Panc1 (cell line): ENCODE measurements at regions not wholly inside any gene's neighbourhood (a gene's known extent, or its start where the extent isn't known, plus 50 kb on each side); places are given as distances from the start of the nearest gene placed in this dataset.

Experiments used
- CTCF ChIP-seq: fragments of 450-650 bp; IDR thresholded peaks from 2 replicates; pipeline ENCODE4 v1.5.1; 2017; ENCODE audit warnings: mild to moderate bottlenecking
- POLR2AphosphoS5 ChIP-seq: IDR thresholded peaks from 2 replicates; pipeline ENCODE4 v1.6.1; 2012; ENCODE audit warnings: mild to moderate bottlenecking, low read depth, low read length, moderate library complexity
- REST ChIP-seq, 2 experiments: IDR thresholded peaks; 2 replicates each; pipeline ENCODE4 v1.6.1; 2011 to 2012; ENCODE audit warnings: low read depth in 2 of 2, control low read depth in 1 of 2, low read length in 1 of 2, mild to moderate bottlenecking in 1 of 2, moderate library complexity in 1 of 2; ENCODE audit not compliant: insufficient read depth in 1 of 2

DNA sequence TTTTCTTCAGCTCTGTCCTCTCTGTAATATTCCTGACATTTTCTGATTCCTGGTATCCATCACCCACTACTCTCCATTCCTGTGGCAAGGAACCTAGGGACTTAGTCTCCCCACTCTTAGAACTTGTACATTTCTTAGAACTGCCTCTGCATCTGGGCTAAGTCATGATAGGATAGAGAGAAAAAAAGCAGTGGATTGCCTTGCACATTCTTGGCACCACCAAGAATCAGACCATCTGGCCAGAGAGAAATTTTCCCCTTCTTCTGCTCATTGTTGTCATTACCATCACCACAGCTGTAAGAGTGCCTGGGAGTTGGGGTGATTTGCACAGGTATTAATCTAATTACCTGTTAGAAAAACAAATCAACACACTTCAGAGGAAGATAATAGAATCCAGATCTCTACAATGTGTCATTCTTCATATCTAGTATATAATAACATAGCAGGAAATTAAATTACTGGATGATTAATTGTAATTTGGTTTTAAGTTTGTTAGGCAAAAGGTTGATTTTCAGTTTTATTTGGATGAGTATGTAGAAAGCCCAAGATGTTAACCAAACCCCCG is 264.8 kb upstream of the ZPLD1 start:
- no peak for TF ChIP-seq CTCF
- no peak for TF ChIP-seq POLR2AphosphoS5
- TF ChIP-seq REST (IDR thresholded peaks at IDR 0.05; ENCODE audit: insufficient read depth in 1 of 2, low read depth in 2 of 2, low read length in 1 of 2) = no peak
